ENCODE measurements at regions not wholly inside any gene's neighbourhood (a gene's known extent, or its start where the extent isn't known, plus 50 kb on each side); places are given as distances from the start of the nearest gene placed in this dataset.

DNA sequence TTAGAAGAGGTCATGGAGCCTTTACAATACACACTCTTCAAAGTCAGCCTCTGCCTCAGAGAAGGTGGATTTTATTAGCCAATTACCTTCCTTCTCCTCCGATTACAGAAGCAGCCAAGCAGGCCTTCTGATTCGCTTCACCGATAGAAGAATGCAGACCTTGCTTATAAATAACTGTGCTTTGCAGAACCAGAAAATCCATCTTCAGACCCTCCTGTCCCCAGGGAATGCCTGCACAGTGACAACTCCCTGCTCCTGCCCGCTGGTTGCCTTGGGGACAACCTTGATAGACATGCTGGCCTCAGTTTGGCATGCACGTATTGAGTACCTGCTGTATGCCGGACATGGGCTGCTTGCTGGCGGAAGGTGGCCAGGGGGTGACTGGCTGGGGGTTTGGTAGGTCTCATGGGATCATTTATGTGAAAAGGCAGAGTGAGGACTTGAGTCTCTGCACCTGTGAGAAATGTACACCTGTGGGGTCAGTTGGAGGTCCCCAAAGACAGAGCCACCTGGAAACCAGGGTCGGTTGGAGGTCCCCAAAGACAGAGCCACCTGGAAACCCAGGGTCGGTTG, 1238.7 kb downstream of the BRD1 start:
- TF ChIP-seq CTCF (IDR thresholded peaks at IDR 0.05) (no peak), POLR2AphosphoS5 (IDR thresholded peaks at IDR 0.05; ENCODE audit: low read depth, low read length) (no peak), TCF7L2 (IDR thresholded peaks at IDR 0.05; ENCODE audit: low read depth, low read length) (no peak), SIN3A (IDR thresholded peaks at IDR 0.05; ENCODE audit: borderline replicate concordance, insufficient read depth, low read depth, low read length) (no peak)
- Histone ChIP-seq H3K4me3 (ENCODE audit: low read depth in 2 of 2, low read length in 2 of 2) (no peak overlapping the region), H3K27ac (ENCODE audit: low read length) (no peak overlapping the region), H3K36me3 (ENCODE audit: control insufficient read depth, insufficient read depth, low read length) (no peaks in the 10 kb centered on the region), H3K4me1 (ENCODE audit: control insufficient read depth, insufficient read depth, low read length) (no peaks in the 10 kb centered on the region), H3K27me3 (ENCODE audit: control insufficient read depth, insufficient read depth, low read length) (no peaks in the 10 kb centered on the region), H3K9me3 (ENCODE audit: control insufficient read depth, insufficient read depth, low read depth, low read length) (no peaks in the 10 kb centered on the region)
- DNase-seq (ENCODE audit: low read depth, low spot score) (no peak), ATAC-seq (no peak)
- POLR2A ChIA-PET = no interaction called here
- CTCF ChIA-PET = no interaction called here
- in situ Hi-C loops (cut with HindIII; ENCODE audit: low pct_unique_long_range_greater_than_20kb, low sequenced_read_pairs) (no loop called here), intact Hi-C loops (cut with micrococcal nuclease; ENCODE audit: unreplicated experiment) (no loop called here)
- no TSS peak for BruUV-seq (replicated peaks)

GRCh38 chr22:48588151-48588877, 1239.4 kb downstream of the BRD1 start:
- POLR2A ChIA-PET = no interaction called here
- intact Hi-C loops (cut with micrococcal nuclease; ENCODE audit: unreplicated experiment) = no loop called here
- in situ Hi-C loops (cut with HindIII; ENCODE audit: low pct_unique_long_range_greater_than_20kb, low sequenced_read_pairs) = no loop called here
- TF ChIP-seq POLR2AphosphoS5 (IDR thresholded peaks at IDR 0.05; ENCODE audit: low read depth, low read length) = no peak
- no peak for TF ChIP-seq CTCF (IDR thresholded peaks at IDR 0.05)
- TF ChIP-seq SIN3A (IDR thresholded peaks at IDR 0.05; ENCODE audit: borderline replicate concordance, insufficient read depth, low read depth, low read length) = no peak
- no peak for TF ChIP-seq TCF7L2 (IDR thresholded peaks at IDR 0.05; ENCODE audit: low read depth, low read length)
- TF ChIP-seq, protein P1, sequence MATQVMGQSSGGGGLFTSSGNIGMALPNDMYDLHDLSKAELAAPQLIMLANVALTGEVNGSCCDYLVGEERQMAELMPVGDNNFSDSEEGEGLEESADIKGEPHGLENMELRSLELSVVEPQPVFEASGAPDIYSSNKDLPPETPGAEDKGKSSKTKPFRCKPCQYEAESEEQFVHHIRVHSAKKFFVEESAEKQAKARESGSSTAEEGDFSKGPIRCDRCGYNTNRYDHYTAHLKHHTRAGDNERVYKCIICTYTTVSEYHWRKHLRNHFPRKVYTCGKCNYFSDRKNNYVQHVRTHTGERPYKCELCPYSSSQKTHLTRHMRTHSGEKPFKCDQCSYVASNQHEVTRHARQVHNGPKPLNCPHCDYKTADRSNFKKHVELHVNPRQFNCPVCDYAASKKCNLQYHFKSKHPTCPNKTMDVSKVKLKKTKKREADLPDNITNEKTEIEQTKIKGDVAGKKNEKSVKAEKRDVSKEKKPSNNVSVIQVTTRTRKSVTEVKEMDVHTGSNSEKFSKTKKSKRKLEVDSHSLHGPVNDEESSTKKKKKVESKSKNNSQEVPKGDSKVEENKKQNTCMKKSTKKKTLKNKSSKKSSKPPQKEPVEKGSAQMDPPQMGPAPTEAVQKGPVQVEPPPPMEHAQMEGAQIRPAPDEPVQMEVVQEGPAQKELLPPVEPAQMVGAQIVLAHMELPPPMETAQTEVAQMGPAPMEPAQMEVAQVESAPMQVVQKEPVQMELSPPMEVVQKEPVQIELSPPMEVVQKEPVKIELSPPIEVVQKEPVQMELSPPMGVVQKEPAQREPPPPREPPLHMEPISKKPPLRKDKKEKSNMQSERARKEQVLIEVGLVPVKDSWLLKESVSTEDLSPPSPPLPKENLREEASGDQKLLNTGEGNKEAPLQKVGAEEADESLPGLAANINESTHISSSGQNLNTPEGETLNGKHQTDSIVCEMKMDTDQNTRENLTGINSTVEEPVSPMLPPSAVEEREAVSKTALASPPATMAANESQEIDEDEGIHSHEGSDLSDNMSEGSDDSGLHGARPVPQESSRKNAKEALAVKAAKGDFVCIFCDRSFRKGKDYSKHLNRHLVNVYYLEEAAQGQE (IDR thresholded peaks at IDR 0.05; ENCODE audit: insufficient read depth in 1 of 2, low read depth in 2 of 2, low read length in 1 of 2) = no peak
- Histone ChIP-seq H3K4me1 (ENCODE audit: control insufficient read depth, insufficient read depth, low read length) (no peaks in the 10 kb centered on the region), H3K27ac (ENCODE audit: low read length) (no peak overlapping the region), H3K36me3 (ENCODE audit: control insufficient read depth, insufficient read depth, low read length) (no peaks in the 10 kb centered on the region), H3K9me3 (ENCODE audit: control insufficient read depth, insufficient read depth, low read depth, low read length) (no peaks in the 10 kb centered on the region), H3K27me3 (ENCODE audit: control insufficient read depth, insufficient read depth, low read length) (no peaks in the 10 kb centered on the region), H3K4me3 (ENCODE audit: low read depth in 2 of 2, low read length in 2 of 2) (no peak overlapping the region)
- BruUV-seq (replicated peaks) = no TSS peak
- CTCF ChIA-PET = no interaction called here
- ATAC-seq (no peak), DNase-seq (ENCODE audit: low read depth, low spot score) (no peak)

Measured in Panc1 (cell line).